SIG-M5 treated with dmso at 0.1 percent for 504 hours (cell line): ENCODE measurements at regions not wholly inside any gene's neighbourhood (a gene's known extent, or its start where the extent isn't known, plus 50 kb on each side); places are given as distances from the start of the nearest gene placed in this dataset.

Experiments
- DNase-seq: peaks from one replicate; lab custom pipeline; 2025; ENCODE audit not compliant: unreplicated experiment; lab: John Stamatoyannopoulos, UW

DNA sequence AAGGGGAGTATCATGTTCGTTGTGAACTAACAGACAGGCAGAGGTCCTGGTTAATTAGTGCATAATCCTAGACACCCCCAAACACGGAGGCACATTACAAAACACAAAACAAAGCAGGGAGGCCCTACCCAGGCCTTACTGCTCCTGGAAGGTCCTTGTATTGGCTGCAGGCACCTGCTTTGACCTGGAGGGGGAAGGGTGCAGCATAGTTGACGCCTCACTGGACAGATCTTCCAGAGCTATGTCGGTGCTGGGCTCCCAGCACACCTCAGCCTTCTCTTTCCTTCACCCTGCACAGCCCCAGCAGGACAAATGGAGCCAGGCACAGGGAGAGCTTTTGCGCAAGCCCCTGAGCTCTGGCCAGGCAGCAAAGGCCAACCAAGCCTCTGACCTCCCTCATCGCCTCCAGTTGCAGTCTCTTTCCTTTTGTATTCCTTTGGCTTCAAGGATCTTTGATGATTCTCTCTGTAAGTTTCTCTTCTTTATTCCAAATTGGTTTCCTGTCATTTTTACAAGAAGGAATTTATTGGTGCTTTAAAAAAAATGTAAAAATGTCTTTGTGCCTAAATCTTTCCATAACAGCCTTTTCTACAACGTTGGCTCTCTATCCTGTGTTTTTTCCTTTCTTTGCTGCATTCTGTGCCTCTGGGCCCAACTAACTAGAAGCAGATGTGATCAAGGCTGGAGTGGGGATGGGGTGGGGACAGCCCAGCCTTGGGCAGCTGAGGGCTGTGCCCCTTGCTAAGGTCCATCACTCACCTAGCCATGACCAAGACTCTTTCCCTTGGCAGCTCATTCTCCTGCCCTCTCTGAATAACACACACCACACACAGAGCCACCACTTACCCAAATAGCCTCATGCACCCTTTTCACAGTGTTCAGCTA, 317.1 kb upstream of the NPVF start:
- no peak for DNase-seq

DNA sequence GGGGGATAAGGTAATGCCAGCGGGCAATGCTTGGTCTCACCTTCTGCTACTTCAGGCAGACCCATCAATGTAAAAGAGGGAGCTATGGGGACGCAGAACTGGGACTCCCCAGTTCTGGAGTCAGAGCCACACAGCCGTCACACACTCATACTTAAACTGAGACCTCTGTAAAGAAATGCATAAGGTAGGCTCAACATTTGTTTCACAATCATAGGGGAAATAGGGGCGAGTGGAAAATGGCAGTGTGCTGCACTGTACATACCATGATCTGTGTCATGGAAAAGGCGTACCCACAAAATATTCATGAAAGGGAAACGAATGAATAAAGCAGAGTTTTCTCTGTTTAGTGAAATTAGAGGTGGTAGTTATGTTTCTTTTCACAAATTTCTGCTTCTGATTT, 318.0 kb upstream of the NPVF start:
- no peak for DNase-seq

- no peak for DNase-seq
Measured at GRCh38 chr7:25549271-25549921, 321.1 kb upstream of the NPVF start.

DNA sequence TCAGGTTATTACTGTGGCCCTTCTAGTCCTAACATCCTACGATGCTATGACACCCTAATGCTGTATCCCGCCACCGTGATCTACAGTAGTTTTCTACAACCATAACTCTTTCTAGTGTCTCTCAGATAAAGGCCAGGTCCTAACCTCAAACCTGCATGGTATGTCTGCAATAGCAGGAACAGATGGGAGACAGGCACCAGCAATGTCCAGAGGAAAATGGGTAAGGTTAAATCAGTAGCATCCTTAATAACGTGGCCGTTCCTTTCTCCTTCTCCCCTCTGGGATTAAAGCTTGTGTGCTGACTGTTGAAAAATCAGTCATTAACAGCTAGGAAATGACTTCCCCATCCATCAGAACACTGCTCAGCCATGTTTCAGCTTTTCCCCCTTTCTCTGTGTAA, 321.9 kb upstream of the NPVF start:
- no peak for DNase-seq

DNA sequence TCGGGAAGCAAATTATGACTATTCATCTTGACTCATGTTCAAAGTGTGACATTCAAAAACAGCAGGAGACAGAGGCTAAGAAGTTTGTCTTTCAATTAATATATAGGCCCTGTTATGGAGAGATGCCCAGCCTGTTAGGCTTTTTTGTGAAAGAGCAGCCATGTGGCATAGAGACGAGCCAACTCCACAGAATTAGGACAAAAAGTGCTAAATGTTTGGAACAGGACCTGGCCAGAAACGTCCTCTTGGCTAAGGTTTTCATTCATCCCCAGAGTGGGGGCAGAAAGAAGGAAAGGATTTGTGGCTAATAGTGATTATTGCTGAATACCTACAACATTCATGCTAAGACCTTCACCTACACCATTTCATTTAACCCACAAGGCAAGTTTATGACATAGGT, 324.7 kb upstream of the NPVF start:
- DNase-seq = no peak

GRCh38 chr7:25553580-25554291, 325.4 kb upstream of the NPVF start:
- no peak for DNase-seq

GRCh38 chr7:25557379-25557917, 329.2 kb upstream of the NPVF start:
- DNase-seq = no peak

DNA sequence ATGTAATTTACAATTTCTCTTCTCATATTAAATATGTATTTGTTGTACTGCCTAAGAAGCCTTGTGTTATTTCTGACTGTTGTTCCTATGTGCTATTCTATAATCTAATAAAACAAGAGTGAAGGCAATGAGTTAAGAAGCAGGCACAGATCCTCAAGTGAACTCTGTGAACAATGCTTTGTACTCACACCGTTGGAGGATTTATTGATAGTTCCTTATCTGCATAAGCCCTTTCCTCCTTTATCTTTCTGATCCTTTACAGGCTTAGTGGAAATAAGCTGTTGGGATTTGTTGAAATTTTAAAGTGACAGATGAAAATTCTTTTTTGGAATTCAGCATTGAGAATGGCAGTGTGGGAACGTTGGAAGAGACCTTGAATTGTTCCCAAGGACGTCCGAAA, 329.6 kb upstream of the NPVF start:
- DNase-seq = no peak

DNA sequence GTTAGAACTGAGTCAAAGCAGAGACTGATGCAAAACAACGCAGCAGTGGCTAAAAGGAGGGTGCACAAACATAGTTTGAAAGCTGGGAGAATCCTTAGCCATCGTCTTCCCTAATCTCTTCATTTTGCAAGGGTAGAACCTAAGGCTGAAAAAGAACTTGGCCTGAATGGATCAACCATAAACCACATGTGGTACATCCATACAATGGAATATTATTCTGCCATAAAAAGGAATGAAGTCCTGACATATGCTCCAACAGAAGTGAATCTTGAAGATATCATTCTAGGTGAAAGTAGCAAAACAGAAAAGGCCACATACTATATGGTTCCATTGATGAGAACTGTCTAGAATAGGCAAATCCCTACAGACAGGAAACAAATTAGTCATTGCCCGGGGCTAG, 330.3 kb upstream of the NPVF start:
- no peak for DNase-seq

DNA sequence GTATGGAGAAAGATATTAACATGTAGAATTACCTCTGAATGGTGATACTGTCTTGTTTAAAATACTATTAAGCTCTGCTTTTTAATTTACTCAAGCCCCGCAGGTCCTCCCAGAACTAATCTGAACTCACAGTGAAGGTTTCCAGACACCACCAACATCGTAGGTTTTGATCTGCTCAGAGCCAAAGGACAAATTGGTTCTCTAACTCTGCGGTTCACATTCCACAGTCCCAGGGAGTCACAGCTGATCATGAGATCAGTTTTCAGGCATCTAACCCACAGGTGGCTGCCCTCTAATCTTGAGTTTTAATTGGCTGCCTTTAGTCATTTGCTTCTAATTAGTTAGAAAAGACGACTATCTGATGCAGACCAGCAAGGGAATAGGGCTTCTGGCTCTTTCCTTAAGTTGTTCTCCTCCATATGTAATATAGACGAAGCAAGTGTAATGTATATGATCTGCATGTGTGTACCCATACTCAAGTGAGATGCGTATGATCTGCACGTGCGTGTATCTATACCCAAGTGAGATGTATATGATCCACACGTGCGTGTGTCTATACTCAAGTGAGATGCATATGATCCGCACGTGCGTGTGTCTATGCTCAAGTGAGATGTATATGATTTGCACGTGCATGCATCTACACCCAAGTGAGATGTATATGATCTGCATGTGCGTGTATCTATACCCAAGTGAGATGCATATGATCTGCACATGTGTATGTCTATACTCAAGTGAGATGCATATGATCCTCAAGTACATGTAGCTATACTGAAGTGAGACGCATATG, 331.5 kb upstream of the NPVF start:
- DNase-seq = no peak

DNA sequence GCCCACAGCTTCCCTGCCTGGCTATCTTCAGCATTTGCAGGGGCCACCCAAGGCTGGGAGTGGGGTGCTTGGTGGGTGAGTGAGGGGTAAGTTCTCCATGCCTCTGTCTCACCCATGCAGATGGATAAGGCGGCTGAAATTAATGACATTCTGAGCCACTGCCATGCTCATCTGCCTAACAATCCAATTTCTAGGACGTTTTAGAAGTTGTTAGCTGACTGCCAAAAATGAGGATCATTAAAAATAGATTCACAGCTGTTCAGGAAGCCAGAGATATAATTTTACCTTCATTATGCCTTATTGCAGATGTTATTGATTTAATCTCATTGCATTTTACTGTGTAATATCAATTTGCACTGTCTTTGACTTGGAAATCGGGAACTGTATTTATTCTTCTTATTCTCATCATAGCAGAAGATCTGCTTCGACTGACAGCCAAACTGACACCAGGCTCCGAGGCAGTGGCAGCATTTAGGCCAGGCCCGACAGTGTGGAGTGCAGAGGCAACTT, 334.4 kb upstream of the NPVF start:
- no peak for DNase-seq

GRCh38 chr7:25565002-25565401, 336.7 kb upstream of the NPVF start:
- no peak for DNase-seq

DNA sequence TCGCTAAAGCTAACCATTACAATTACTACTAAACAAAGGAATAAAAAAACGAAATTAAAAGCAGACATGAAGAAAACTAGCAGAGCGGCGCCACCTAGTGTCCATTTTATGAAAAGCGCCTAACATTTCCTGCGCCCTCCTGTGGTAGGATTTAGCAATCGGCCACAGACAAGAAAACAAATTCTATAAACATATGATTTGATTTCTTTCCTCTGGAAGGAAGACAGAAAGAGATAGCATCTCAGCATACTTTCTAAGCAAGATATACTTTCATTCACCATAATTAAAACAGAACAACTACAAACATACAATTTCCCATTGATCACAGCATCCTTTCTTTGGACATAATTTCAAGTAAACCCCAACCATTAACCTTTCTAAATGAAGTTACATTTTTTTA, 337.7 kb upstream of the NPVF start:
- peak; percentile 42 for DNase-seq

DNA sequence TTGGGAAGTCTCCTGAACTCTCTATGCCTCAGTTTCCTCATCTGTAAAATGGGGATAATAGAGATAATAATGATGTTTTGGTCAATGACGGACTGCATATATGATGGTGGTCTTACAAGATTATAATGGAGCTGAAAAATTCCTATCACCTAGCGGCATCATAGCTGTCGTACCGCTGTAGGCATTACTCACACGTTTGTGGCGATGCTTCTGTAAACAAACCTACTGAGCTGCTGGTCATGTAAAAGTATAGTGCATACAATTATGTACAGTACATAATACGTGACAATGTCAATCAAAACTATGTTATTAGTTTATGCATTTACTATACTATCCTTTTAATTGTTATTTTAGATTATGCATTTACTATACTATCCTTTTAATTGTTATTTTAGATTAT, 339.1 kb upstream of the NPVF start:
- no peak for DNase-seq

DNA sequence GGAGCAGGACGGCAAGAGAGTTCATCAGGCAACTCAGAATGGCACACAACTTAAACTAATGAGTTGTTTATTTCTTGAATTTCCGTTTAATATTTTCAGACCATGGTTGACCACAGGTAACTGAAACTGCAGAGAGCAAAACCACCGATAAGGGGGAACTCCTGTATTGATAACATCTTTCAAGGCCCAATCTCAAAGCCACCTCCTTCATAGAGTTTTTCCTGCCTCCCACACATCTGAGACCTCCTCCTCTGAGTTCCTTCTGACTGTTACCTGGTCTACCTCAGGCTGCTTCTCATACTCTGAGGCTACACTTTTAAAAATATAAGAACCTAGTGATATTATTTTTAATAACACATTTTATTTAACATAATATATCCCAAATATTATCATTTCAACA, 341.5 kb upstream of the NPVF start:
- DNase-seq = no peak

DNA sequence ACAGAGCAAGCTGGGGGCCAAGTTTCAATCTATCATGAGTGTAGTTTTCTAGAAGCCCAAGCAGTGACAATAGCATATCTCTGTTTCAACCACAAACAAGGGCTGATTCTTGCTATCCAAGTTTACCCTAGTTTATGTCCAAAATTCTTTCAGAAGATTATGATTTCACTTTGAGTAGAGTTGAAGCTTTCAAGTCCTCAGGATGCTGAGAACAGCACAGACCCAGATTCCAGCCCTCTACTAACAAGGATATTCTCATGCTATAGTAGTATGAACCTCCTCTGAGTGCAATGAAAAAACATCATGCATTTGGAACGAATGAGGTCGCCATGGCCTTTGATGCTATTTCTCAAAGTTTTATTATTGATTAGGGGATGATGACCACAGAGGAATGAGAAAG, 344.1 kb upstream of the NPVF start:
- DNase-seq = no peak

GRCh38 chr7:25574828-25575227, 346.5 kb upstream of the NPVF start:
- DNase-seq = no peak

DNA sequence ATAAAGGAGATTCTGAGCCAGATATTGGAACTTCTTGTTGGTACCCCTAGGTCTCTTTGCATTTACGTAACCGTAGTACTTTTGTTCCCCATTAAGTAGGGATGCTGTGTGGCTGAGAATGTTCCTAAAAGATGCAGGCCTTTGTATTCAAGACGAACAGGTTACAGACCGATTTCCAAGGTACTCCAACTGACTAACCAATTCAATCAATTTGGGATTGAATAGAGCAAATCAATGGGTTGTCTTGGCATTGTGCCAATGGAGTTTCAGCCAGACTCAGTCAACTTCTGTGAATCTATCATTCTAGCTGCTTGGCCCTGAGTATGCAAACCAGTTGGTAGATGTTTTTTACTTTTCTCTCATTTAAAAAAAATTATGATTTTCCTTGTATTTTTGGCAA, 347.3 kb upstream of the NPVF start:
- DNase-seq = no peak

DNA sequence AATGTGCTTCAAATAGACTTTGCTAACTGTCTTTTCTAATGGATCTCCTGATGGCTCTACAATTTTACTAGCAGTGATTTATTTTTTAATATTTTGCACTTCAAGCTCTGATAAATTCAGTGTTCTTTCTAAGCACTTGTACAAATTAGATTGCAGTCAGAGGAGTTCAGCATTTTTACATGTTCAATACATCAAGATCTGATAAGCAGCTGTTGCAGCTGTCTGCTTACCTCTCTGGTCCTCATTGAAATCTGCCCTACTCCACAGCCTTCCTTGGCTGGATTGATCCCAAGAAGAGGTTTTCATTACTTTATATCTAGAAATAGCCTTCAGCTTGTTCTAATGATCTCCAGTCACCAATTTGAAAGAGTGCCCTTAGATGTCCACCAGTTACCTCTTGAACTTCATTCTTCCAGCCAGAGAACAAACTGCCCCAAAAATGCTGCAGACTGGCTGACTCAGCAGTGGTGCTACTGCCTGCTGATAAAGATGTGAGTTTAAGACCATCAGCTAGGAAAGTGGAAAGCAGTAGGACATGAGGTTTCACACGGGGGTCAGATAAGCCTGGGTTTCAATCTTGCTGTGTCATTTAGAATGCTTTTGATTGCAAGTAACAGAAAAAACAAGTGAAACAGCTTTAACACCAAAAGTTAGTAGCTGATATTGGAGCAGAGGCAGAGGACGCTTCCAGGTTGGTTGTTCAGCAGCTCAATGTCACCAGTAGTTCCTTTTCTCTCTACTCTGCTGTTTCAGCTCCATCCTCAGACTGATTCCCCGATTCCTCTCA, 350.9 kb upstream of the NPVF start:
- no peak for DNase-seq

GRCh38 chr7:25579778-25580075, 351.4 kb upstream of the NPVF start:
- no peak for DNase-seq
